WTC11 (cell line): ENCODE measurements at regions not wholly inside any gene's neighbourhood (a gene's known extent, or its start where the extent isn't known, plus 50 kb on each side); places are given as distances from the start of the nearest gene placed in this dataset.

Source experiments
- CREB1 ChIP-seq: sonication (generic); formaldehyde crosslinking; IDR thresholded peaks from 2 replicates; pipeline ENCODE4 v1.8.0; 2023; ENCODE audit warnings: mild to moderate bottlenecking, missing genetic modification reagents
- CREM ChIP-seq: sonication (generic); formaldehyde crosslinking; IDR thresholded peaks from 2 replicates; pipeline ENCODE4 v1.8.1; 2022; ENCODE audit warnings: mild to moderate bottlenecking, missing genetic modification reagents, moderate library complexity
- ESRRA ChIP-seq: sonication (generic); formaldehyde crosslinking; IDR thresholded peaks from 2 replicates; pipeline ENCODE4 v1.8.1; 2022; ENCODE audit warnings: mild to moderate bottlenecking, missing genetic modification reagents, borderline replicate concordance
- JUN ChIP-seq: sonication (generic); formaldehyde crosslinking; IDR thresholded peaks from 2 replicates; pipeline ENCODE4 v1.8.0; 2023; ENCODE audit warnings: mild to moderate bottlenecking, missing genetic modification reagents
- NR2C2 ChIP-seq: sonication (generic); formaldehyde crosslinking; IDR thresholded peaks from 2 replicates; pipeline ENCODE4 v1.8.0; 2022; ENCODE audit warnings: mild to moderate bottlenecking, missing genetic modification reagents
- ZNF317 ChIP-seq: sonication (generic); formaldehyde crosslinking; IDR thresholded peaks from 2 replicates; pipeline ENCODE4 v1.8.1; 2023; ENCODE audit warnings: low read depth, mild to moderate bottlenecking, moderate library complexity, missing genetic modification reagents, borderline replicate concordance
- TF ChIP-seq, protein P1 (sequence below): sonication (generic); formaldehyde crosslinking; conservative IDR thresholded peaks from 2 replicates; pipeline ENCODE4 v1.8.1; 2022; ENCODE audit warnings: mild to moderate bottlenecking, missing genetic modification reagents
- TF ChIP-seq, protein P2 (sequence below): fragments of 200-600 bp; IDR thresholded peaks from 2 replicates; pipeline ENCODE4 v1.8.0; 2022; ENCODE audit warnings: antibody characterized with exemption
- TF ChIP-seq, protein P3 (sequence below): sonication (generic); formaldehyde crosslinking; IDR thresholded peaks from 2 replicates; pipeline ENCODE4 v1.8.0; 2023; ENCODE audit warnings: missing genetic modification reagents, mild to moderate bottlenecking, borderline replicate concordance

DNA sequence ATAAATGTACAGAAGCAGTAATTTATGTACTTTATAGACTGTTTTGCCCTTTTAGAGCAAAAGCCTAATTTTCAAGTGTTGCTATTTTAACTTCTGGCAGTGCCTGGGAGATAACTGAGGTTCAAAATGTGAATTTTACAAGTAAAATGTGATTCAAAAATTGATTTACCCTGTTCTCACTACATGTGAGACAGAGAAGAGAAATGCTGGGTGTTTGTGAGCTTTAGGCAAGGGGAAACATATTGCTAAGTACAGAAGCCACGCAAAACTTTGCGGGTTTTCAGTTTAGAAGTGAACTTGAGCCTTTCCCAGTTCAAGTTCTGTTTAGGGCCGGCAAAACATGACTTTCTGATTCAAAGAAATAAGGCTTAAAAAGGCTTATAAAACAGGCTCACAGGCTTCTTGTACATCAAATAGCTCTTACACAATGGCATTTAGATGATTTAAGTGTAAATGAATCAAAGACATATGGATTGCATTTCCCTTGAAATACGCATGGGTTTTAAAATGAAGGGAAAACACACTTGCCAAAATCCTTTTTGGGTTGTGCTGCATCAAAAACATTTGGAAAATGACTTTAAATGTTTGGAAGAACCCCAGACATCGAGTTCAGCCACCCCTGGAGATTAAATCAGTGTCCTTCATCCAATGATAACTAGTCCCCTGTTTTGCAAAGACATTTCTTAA is 370.8 kb upstream of the MEF2C start:
- TF ChIP-seq, protein P1, sequence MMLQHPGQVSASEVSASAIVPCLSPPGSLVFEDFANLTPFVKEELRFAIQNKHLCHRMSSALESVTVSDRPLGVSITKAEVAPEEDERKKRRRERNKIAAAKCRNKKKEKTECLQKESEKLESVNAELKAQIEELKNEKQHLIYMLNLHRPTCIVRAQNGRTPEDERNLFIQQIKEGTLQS (CRISPR knock-in tag), result no peak
- no peak for TF ChIP-seq JUN
- TF ChIP-seq, protein P2, sequence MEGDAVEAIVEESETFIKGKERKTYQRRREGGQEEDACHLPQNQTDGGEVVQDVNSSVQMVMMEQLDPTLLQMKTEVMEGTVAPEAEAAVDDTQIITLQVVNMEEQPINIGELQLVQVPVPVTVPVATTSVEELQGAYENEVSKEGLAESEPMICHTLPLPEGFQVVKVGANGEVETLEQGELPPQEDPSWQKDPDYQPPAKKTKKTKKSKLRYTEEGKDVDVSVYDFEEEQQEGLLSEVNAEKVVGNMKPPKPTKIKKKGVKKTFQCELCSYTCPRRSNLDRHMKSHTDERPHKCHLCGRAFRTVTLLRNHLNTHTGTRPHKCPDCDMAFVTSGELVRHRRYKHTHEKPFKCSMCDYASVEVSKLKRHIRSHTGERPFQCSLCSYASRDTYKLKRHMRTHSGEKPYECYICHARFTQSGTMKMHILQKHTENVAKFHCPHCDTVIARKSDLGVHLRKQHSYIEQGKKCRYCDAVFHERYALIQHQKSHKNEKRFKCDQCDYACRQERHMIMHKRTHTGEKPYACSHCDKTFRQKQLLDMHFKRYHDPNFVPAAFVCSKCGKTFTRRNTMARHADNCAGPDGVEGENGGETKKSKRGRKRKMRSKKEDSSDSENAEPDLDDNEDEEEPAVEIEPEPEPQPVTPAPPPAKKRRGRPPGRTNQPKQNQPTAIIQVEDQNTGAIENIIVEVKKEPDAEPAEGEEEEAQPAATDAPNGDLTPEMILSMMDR, result no peak
- no peak for TF ChIP-seq CREB1 (CRISPR knock-in tag)
- TF ChIP-seq, protein P3, sequence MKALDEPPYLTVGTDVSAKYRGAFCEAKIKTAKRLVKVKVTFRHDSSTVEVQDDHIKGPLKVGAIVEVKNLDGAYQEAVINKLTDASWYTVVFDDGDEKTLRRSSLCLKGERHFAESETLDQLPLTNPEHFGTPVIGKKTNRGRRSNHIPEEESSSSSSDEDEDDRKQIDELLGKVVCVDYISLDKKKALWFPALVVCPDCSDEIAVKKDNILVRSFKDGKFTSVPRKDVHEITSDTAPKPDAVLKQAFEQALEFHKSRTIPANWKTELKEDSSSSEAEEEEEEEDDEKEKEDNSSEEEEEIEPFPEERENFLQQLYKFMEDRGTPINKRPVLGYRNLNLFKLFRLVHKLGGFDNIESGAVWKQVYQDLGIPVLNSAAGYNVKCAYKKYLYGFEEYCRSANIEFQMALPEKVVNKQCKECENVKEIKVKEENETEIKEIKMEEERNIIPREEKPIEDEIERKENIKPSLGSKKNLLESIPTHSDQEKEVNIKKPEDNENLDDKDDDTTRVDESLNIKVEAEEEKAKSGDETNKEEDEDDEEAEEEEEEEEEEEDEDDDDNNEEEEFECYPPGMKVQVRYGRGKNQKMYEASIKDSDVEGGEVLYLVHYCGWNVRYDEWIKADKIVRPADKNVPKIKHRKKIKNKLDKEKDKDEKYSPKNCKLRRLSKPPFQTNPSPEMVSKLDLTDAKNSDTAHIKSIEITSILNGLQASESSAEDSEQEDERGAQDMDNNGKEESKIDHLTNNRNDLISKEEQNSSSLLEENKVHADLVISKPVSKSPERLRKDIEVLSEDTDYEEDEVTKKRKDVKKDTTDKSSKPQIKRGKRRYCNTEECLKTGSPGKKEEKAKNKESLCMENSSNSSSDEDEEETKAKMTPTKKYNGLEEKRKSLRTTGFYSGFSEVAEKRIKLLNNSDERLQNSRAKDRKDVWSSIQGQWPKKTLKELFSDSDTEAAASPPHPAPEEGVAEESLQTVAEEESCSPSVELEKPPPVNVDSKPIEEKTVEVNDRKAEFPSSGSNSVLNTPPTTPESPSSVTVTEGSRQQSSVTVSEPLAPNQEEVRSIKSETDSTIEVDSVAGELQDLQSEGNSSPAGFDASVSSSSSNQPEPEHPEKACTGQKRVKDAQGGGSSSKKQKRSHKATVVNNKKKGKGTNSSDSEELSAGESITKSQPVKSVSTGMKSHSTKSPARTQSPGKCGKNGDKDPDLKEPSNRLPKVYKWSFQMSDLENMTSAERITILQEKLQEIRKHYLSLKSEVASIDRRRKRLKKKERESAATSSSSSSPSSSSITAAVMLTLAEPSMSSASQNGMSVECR, result no peak
- TF ChIP-seq ESRRA (CRISPR knock-in tag), result no peak
- no peak for TF ChIP-seq NR2C2
- no peak for TF ChIP-seq ZNF317
- TF ChIP-seq CREM (CRISPR knock-in tag), result no peak
